DMS 273 (cell line): ENCODE measurements at regions not wholly inside any gene's neighbourhood (a gene's known extent, or its start where the extent isn't known, plus 50 kb on each side); places are given as distances from the start of the nearest gene placed in this dataset.
"Not testable (repeated sequence)": the region's sequence is repeated elsewhere in the genome, so short reads cannot be mapped to it uniquely, and the experiment has no call there.

ENCODE experiments used
- DNase-seq: peaks from one replicate; lab custom pipeline; 2025; ENCODE audit not compliant: unreplicated experiment; lab: John Stamatoyannopoulos, UW

DNA sequence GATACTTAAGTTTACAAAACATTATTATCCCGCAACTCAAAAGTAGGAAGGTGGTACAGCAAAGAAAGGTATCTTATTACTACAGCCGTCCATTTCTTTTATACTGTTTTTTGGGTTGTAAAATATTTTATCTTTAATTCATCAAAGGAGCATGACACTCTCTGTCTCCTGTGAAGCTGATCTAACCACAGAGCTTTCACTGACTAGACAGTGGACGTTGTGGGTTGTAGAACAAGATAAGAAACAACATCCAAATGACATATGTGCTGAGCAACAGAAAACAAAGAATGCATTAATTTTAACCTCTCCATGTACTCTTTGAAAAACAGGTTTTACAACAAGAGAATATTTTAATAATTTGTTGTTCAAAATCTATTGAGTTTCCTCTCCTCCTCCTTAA, 195.9 kb upstream of the FBXO33 start:
- DNase-seq = no peak

DNA sequence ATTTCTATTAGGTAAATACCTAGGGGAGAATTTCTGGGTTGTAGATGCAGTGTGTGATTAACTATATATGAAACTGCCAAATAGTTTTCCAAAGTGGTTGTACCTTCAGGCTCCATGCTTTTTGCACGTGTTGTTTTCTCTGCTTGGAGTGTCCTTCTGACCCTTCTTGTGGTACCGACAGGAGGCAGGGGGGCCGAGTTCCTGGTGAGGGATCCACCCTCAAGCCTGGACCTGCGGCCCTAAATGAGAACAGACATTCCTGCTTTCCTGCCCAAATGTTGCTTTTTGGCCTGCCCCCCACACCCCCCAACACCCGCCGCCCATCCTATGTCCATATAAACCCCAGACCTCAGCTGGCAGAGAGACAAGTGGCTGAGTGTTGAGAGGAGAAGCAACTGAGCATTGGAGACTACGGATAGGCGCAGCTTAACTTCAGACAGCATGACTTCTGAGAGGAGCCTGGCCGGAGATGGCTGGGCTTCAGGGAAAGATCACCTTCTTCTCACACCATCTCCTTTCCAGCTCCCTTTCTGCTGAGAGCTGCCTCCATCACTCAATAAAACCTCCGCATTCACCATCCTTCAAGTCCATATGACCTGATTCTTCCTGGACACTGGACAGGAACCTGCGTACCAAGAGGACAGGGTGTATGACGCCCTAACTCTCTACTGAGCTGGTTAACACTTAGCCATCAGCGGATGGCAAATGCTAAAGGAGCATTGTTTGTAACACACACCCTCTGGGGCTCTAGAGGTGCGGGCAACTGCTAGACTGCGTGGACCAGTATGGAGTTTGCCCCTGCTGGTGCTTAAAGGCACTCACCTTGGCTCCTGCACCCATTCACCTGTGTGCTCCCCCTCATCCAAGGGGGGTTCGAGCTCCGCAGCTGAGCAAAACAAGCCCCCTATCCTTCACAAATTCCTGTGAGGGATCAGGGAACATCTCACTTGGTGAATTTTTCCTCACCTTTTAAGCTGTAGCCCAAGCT, 194.7 kb upstream of the FBXO33 start:
- no peak for DNase-seq

DNA sequence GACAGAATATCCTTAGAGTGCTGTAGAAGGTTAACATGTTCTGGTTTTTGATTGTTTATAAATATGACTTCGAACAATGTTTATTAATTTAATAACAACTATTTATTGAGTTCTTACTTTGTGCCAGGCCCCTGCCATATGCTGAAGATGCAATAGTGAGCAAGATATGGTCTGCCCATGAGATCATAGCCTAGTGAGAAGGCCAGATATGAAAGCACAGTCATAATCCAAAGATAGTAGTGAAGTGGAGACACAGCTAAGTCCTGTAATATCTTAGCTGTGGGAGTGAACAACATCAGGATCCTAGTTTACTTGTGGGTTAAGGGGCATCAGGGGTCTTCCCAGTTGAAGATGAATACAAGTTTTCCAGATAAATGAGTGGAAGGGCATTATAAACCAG, 189.4 kb upstream of the FBXO33 start:
- no peak for DNase-seq

DNA sequence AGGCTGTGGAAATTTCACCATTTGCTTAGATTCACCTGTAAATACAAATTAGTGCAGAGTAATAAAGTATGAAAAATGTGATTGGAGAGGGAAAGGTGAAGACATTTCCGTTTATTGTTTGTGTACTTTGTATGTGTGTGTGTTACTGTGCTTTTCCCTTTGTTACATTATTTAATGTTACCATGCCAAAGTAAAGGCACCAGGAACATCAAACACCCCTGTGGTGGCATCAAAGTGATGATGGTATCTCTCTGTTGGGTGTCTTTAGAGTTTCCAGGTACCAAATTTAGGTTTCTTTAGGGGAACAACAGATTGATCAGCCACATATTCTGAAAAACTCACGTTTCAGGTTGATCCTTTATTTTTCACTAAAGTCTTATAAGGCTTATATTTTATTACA, 189.0 kb upstream of the FBXO33 start:
- no peak for DNase-seq

DNA sequence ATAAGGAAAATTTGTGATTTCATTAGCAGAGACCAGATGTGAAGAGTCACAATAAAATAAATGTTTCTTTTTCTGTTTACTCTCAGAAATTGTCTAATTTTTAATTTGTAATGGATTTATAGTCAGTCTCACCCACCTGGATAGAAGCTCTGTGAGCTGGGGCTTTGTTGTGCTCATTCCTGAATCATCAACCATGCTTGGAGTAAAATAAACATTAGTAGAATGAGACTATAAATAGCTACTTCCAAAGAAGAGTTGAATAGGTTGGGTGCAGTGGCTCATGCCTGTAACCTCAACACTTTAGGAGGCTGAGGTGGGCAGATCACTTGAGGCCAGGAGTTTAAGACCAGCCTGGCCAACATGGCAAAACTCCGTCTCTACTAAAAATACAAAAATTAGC, 185.3 kb upstream of the FBXO33 start:
- no peak for DNase-seq

DNA sequence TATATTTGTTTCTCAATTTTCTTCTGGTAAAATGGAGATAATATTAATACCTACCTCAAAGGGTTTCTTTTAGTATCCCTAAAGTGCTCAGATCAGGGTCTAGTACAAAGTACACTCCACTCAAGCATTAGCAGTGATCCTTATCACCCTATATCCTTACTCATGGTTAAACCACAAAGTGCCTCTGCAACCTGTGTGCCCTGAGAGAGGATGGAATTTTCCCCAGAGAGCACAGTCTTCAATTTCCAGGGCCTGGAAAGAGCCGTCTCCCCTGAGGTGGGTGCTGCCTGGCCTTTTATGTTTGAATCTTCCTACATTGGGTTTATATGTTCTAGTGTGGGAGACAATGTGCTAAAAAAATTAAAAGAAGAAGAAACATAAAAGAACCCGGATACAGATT, 183.1 kb upstream of the FBXO33 start:
- DNase-seq = no peak

DNA sequence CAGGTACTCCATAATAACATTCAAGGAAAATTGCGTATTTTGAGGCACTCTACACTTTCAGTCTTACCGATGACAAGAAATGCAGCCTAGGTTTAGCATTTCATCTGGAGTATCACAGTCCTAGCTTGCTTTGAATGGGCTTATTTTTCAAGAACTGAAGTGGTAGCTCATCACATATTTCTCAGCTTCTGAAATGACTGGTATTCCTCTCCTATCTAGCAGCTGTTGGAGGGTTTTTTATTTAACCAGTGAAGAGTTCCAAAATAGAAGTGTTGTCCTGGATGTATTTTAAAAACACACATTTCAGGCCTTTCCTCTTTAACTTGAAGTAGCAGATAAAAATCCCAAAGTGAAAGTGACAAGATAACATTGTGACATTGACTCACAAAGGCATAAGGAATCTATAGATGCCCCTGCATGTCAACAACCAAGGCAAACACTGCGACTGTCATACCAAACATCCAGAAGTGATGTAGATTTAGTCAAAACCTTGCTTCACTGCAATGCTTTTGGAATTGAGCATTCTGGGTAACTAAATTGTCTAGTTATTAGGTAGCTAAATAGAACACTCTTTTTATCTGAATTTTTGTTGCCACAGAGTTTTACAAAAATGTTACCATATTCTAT, 182.2 kb upstream of the FBXO33 start:
- no peak for DNase-seq

DNA sequence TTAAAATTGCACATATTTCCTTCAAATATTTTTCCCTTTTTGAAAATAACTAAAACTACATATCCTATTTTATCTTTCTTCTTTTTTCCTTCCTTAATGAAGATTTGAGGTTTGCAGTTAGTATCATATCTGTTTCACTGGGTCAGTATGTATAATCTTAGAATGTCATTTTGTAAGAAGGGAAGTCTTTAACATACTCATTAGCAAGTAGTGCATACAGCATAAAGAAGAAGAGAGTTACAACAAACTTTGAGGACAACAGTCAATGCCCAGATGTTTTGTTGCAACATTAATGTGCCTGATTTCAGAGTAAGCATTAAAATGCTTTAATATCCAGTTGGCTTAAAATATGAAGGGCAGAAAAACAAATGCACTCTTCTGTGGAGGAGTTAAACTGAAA, 176.9 kb upstream of the FBXO33 start:
- DNase-seq = no peak

DNA sequence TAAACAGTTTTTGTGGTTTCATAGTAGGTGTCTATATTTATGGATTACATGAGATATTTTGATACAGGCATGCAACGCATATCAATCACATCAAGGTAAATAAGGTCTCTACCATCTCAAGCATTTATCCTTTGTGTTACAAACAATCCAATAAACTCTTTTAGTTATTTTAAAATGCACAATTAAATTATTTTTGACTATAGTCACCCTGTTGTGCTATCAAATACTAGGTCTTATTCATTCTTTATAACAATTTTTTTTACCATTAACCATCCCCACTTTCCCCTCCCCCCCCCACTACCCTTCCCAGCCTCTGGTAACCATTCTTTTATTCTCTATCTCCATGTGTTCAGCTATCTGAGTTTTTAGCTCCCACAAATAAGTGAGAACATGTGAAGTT, 175.7 kb upstream of the FBXO33 start:
- no peak for DNase-seq

DNA sequence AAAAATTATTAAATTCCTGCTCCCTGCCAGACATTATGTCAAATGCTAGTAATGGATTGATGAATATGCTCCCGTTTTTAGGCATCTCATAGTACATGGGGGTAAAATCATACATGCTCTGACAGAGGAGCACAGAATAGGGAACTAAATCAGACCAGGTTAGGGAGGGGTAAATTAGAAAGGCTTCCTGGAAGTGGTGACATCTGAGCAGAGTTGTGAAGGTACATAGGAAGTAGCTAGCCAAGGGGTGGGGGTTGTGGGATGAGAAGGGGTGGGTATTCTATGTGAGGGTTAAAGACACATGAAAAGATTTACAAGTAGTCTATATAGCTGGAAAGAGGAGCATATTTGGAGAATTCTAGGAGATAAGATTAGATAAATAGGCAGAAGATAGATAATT, 171.7 kb upstream of the FBXO33 start:
- DNase-seq = no peak

DNA sequence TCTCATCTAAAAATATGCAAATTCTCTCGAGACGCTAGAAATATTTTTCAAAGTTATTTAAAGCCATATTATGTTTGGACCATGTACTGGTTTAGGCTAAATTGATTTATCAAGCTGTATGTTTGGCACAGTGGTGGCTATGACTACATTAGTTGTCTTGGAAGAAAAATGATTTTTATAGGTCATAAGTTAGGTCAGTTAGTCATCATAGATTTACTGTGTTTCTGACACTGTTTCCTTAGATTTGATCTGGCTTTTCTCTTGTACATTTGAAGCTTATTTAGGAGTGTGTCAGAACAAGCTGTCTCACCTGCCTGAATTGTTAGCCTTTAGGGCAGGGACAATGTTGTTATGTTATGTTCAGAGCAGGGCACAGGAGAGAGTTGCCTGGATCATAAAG, 161.1 kb upstream of the FBXO33 start:
- no peak for DNase-seq

DNA sequence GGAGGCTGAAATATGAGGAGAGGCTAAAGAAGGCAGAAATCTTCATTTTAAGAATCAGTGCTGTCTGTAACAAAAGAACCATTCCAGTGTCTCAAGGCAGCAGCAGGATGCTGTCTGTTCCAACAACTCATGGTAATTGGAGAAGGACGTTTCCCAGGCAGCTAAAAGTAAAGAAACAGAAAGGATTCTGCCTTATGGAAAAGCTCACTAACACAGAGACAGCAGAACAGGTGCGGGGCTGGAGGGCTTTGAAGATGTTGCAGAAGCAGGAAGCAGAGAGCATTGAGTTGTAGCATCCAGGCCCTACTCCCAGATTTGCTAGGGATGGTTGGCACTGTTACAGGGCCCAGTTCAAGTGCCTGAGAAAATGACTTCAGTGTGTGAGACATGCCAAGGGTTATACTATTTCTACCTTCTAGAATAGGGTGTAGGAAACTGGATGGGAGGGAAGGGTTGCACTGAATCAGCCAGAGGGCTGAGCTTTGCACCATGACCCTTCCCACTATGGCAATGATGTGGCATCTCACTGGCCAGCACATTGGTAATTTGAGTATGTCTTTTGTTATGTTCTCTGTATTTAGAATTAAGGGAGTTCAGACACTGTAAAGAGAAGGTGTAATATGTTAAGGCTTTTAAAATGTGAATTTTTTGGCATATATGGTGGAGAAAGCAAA, 160.0 kb upstream of the FBXO33 start:
- DNase-seq = no peak

DNA sequence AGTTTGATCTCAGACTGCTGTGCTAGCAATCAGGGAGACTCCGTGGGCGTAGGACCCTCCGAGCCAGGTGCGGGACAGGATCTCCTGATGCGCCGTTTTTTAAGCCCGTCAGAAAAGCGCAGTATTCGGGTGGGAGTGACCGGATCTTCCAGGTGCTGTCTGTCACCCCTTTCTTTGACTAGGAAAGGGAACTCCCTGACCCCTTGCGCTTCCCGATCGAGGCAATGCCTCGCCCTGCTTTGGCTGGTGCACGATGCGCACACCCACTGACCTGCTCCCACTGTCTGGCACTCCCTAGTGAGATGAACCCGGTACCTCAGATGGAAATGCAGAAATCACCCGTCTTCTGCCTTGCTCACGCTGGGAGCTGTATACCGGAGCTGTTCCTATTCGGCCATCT, 157.6 kb upstream of the FBXO33 start:
- DNase-seq = not testable (repeated sequence)

DNA sequence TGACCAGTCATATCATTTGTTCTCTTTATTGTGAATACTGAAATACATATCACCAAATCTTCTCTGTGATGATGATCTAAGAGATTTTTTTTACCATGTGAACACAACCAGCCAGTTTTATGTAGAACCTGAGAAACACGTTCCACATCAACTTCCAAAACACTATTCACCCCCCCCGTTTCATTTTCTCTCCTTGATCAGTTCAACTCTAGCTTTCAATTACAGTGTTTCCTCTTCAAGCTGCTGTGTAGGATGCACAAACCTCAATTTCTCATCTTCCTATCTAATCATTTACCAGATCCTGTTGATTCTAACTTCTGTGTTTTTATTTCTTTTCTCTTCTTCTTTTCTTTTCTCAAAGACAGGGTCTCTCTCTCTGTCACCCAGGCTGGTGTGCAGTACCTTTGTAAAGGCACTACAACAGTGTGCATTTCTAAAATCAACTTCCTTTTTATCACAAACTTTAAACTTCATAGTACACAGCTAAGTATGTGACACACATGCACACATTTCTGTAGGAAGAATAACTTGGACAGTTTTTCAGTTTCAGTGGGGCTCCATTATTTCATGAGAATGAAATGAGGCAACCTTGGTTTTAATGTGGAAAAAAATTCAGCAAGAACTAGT, 149.9 kb upstream of the FBXO33 start:
- DNase-seq = no peak

DNA sequence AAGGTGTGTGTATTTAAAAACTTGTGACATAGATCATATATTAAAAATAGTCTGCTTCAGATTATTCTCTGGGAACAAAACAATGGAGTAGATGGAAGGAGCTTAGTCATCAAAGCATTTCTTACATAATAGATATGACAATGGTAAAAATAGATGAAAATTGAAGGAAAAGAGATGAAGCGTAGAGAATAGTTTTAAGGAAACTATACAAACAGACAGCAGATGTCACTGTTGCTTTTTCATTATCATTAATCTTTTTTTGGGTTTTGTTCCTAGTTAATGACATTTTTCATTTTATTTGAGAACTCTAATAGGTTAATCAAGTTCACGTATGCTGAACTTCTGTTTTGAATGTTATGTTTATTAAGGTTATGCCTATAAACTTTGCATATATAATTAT, 149.2 kb upstream of the FBXO33 start:
- peak; percentile 4 for DNase-seq

DNA sequence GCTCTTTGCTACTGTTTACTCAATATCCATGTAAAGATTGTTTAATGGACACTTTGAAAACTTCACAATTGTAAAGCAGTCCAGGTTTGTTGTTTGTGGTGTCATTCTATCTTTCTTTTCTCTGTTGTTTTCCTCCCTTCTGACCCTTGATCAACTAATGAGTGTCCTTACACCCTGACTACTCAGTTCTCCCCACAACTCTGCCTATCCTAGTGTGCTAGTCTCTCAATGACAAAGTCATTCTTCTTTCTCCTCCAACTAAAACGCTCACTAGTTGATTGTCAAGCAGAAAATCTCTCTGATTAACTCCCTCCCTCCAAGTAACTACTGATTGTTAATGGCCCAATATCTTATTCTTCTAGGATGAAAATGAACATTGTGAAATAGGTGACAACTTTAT, 148.5 kb upstream of the FBXO33 start:
- no peak for DNase-seq

DNA sequence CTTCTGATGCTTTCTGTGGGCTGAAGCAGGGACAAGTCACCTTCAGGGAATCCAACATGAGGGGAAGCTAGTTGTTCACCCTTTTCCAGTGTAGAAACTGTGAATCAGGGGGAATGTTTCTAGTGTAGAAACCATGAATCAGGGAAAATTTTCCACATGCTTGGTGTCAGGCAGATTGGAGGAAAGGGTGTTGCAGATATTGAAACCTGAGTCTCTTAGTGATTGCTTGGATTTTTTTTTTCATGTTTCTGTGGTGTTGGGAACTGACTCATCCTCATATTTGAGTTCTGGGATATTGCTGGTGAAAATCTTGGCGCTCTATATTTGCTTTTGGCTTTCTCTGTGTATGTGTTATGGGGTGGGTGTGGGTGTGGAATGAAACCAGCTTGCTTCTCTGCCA, 144.5 kb upstream of the FBXO33 start:
- DNase-seq = no peak

DNA sequence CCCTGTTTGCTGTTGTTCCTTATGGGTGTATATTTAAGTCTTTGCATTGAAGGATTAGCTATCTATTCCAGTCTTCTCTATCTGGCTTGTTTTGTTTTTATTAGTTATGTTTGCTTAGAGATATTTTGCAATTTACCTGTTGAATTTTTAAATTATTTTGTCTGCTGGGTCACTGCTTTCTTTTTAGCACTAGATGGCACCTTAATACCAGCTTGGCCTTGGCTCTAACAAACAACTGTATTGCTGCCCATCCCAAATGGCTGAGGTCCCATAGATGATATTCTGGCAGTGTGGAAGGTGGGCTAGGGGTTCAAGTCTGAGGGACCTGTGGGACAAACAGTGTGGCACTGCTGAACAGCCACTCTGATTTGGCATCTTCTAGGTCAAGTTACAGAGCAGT, 144.0 kb upstream of the FBXO33 start:
- no peak for DNase-seq

DNA sequence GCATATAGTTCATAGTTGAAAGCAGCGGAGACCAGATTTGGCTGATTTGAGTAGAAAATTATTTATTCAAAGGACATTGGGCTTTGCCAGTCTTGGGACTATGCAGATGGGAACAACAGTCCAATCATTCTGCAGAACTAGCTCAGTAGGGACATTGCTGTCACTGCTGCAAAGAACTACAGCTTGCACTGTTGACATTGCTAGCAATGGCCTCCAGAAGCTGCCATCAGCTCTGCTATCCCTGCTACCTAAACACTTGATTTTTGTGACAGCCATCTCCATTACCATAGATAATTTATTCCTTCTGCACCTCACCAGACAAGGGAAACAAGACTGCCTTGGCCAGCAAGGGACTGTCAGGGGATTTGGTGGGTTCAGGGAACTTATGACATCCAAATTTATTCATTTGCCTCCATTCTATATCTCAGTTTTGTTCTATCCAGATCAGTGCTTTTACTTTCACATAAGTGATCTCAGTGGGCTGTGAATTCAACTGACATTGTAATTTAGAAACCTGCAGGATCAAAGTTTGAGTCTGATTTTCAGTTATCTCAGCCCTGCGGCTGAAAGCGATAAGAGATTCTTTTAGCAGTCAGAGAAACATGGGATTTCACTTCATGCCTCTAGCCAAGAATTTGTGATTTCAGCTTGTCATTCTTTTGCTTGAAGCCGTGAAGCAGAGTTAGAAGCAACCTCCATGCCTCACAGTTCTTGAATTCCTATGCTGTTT, 136.7 kb upstream of the FBXO33 start:
- DNase-seq = no peak

DNA sequence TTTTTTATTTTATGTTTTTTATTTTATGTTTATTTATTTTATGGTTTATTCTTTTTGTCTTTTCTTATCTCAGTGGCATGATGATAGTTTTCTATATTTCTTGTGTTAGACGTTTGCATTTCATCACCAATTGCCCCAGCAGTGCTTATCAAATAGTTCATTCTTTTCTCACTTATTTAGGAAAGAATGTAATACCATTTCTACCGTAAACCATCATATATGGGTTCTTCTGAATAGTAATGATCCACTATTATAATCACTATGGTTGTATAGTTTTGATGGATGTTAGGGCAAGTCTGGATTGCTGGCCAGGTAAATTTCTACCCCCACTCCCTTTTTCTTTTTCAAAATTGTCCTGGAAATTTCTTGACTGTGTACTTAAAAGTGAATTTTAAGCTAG, 134.6 kb upstream of the FBXO33 start:
- no peak for DNase-seq

DNA sequence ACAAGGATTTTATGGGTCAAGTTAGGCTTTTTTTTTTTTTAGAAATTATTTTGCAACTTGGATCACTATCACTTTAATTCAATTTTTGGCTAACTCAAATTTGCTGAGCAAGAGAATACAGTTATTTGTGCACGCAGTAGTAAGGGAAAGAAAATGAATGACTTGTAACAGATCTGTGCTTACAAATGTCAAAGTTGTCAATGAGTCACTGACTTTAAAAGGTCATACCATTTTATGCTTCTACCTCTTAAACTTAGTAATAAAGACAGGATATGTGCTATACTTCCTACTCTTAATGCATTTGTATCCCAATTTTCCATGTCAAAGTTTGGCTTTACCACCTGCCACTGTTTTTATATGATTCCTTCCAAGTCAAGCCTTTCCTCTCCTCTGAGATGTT, 131.1 kb upstream of the FBXO33 start:
- no peak for DNase-seq
